GM12874 (cell line): ENCODE measurements at regions not wholly inside any gene's neighbourhood (a gene's known extent, or its start where the extent isn't known, plus 50 kb on each side); places are given as distances from the start of the nearest gene placed in this dataset.

Source experiments
- TF ChIP-seq, protein P1 (sequence below): IDR thresholded peaks from 2 replicates; pipeline ENCODE4 v1.5.1; 2011; ENCODE audit warnings: low read depth, mild to moderate bottlenecking, control low read depth, low read length, moderate library complexity; ENCODE audit not compliant: insufficient read depth

DNA sequence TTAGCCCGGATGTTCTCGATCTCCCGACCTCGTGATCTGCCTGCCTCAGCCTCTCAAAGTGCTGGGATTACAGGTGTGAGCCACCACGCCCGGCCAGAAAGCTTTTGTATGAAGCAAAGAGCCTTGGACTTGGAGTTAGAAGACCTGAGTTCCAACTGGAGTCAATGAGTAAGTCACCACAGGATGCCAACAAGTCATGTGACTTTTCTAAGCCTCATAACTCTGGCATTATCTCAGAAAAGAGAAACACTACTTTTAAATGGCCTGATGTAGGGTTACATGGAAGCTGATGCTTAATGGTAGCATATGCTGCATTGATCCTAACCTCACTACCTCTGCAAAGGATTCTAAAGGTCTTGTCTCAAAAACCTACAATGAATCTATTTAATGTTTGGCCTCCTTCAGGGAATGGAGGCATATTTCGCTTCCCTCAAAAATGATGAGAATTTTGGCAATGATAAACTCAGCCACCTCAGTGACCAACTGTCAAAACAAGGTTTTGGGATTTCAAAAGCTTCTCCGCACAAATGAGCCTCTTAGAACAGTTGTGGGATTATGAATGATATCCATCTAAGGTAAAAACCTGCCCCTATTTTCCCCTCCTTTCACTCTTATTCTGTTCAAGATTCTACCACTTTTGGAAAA is 236.8 kb downstream of the ACTL7B start:
- TF ChIP-seq, protein P1, sequence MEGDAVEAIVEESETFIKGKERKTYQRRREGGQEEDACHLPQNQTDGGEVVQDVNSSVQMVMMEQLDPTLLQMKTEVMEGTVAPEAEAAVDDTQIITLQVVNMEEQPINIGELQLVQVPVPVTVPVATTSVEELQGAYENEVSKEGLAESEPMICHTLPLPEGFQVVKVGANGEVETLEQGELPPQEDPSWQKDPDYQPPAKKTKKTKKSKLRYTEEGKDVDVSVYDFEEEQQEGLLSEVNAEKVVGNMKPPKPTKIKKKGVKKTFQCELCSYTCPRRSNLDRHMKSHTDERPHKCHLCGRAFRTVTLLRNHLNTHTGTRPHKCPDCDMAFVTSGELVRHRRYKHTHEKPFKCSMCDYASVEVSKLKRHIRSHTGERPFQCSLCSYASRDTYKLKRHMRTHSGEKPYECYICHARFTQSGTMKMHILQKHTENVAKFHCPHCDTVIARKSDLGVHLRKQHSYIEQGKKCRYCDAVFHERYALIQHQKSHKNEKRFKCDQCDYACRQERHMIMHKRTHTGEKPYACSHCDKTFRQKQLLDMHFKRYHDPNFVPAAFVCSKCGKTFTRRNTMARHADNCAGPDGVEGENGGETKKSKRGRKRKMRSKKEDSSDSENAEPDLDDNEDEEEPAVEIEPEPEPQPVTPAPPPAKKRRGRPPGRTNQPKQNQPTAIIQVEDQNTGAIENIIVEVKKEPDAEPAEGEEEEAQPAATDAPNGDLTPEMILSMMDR, result no peak

DNA sequence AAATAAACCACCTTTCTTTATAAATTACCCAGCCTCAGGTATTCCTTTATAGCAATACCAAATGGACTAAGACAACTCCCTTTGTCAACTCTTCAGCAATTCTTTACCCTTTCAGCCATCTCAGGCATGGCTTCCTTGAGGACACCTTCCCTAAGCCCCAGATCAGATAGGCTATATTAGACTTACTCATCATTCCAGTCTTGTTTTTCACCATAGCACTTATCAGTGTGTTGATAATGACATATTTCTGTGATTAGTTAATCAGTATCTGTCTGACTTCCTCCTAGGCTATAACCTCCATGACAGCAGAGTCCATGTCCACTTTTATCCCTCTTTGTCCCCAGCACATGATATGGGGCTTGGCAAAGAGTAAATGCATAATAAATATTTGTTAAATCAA is 238.1 kb downstream of the ACTL7B start:
- TF ChIP-seq, protein P1, result no peak

DNA sequence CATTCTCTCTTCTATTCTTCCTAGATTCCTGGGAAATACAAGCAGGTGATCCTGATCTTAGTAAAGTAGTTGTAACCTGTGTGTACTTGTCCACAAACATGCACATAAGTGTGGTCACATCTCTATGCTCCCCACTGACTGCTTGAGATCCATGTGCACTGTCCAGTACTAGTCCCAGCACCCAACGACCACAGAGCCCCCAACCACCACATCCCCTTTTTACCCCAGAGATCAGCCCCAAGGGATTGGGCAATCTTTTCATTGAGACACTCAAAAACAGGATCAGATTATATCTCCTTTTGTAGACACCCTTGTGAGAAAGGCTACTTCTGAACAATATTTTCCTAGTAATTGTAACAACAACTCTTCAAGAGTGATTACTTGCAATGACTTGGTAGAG is 240.6 kb downstream of the ACTL7B start:
- TF ChIP-seq, protein P1, result no peak

DNA sequence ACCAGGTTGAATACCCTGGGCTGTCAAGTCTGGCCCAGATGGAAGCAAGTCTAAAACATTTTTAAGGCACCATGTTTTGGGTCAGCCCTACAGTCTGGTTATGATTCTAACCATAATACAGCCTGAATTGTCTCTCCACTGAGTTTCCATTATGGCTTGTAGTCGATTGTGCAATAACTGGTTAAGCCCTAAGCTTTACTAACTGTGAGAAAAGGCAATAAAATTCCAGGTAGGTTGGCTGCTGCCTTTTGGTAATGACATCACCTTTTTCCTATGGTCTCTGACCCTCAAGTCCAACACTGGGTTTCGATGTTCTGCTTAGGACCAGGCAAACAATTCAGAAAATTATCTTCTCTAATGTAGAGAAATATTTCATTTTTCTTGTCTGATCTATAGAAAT is 243.3 kb downstream of the ACTL7B start:
- TF ChIP-seq, protein P1, result no peak

DNA sequence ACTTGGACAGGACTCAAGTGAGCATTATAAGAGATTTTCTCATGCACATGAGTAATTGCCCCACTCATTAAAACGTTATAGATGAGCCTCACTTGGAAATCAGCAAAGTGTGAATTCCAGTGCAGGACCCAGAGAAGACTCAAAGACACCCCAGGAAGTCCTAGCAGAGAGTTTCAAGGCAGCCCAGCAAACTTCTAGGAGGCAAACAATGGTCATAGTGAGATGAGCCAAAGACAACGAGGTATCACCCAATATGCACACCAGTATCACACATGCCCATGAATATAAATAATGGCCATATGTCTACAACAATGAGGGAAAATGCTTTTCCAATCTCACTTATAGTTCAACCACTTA is 245.9 kb downstream of the ACTL7B start:
- TF ChIP-seq, protein P1, result no peak

DNA sequence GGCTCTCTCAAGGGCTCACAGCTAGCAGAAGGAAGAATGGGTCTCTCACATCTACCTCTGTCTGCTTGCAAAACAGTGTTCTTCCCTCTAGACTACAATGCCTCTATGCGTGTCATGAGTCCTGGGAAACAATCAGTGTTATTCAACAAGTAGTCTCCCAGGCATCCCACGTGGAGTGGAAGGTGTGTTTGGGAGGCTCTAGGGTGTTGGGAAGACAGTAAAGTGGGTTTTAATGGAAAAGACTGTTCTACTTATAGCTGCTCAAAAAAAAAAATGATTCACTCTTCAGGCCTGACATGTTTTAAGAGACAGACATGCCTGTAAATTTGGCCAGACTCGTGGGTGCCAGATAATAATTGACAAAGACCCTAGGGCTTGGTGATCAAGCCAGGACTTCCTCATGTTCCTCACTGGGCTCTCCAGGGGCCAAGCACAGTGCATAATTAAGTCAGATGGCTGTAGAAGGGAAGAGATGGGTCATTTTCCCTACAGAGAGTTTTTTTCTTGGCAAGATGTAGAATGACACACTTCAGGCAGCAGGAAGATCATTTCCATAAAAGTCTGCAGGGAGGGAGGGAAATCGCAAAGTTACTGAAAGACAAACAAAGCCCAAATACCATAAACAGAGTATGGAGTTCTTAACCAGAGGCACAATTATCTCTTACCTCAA is 246.4 kb downstream of the ACTL7B start:
- TF ChIP-seq, protein P1, result no peak

DNA sequence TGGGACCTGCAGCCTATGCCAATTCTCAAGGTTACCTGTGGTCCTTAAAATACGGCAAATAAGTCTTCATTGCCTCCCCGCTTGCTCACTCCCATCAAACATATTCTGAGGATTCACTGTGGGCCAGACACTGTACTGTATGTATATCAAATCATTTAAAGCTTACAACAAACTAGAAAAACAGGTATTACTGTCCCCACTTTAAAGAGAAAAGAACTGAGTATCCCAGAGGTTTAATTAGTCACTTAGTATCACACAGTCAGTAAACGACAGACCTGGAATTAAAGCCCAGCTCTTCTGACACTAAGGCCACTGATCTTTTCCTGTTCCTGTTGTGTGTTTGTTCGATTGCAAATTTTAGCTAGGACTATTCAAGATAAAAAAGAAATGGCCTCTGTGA is 248.2 kb downstream of the ACTL7B start:
- TF ChIP-seq, protein P1, result no peak
